ENCODE measurements at regions not wholly inside any gene's neighbourhood (a gene's known extent, or its start where the extent isn't known, plus 50 kb on each side); places are given as distances from the start of the nearest gene placed in this dataset.
"Not testable (repeated sequence)": the region's sequence is repeated elsewhere in the genome, so short reads cannot be mapped to it uniquely, and the experiment has no call there.

DNA sequence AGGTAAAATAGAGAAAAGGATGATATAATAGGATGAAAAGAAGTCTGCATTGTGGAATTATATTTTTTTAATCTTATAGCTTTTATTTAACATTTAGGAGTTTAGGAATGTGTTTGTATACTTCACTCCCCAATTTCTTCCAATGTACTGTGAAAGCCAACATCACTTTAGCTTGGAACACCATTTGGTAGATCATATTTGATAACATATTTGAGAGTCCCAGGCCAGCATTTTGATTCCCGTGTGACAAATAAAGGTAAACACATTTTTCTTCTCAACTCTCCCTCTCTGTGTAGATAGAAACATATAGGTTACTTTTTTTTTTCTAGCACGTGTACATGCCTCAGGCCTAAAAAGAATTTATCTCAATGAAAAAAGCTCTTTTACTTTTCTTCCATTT is 1551.3 kb downstream of the CDH8 start:
- no peak for DNase-seq

DNA sequence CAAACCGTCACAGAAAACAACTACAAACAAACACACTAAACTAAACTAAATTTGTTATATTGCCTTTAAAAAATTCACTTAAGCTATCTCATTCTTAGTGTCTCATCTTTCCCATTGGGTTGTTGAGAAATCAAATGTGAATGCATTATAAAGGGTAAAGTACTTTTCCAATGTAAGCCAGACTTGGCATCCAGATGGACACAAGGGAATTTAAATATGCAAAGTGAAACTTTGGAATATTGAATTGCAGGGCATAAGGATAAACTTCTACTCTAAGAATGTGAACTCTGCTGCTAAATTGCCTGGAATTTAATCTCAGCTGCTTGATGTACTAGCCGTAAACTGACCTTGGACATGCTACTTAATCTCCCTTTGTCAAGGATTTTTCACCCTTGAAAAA is 1554.6 kb downstream of the CDH8 start:
- no peak for DNase-seq

DNA sequence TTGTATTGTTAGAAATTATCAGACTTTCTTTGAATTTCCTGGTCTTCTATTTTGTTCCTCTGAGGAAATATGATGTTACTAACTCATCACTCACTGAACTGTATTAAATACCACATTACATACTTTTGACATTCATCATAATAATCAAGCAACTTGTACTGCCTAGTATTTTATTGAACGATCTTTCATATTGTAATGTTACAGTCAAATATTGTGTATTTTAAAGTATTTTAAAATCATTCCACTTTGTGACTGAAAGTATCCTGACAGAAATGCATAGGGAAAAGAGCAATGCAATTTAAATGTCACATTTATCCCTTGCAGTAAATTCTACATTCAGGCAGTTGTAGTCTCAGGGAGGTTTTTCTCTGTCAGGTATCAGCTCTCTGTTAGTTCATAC is 1557.4 kb downstream of the CDH8 start:
- no peak for DNase-seq

DNA sequence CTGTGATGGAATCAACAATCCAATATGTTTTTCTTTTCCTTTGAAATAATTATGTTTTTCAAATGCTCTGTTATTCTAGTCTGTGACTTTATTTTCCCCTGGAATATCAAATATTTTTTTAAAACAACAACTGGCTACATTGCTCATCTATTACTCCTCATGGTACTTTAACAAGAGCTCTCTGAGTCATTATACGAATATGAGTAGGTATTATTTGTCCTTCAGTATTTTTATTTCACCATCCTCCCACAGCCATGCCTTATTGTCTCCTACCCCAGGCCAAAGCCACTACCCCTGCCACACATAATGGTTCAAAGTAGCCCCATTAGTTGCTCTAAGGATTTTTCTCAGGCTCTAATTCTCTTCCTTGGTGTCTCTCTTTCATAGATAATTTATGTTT is 1572.3 kb downstream of the CDH8 start:
- DNase-seq = no peak

DNA sequence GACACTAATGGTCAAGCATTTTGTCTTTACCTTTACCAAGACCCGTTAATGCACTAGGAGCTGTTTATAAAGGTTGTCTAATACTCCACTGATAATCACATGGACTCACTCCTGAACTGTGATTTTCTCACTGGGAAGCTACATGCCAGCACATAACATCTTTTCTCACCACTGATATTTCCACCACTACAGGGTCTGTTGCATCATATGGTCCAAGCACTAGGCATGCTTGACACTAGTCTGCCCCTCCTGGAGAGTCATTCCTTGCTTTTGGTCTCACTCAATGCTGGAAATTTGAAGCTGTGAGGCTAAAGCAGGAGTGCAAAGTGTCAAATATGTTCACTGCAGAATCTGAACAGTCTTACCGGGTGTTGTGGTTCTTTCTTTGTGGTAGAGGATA is 1576.8 kb downstream of the CDH8 start:
- DNase-seq = no peak

DNA sequence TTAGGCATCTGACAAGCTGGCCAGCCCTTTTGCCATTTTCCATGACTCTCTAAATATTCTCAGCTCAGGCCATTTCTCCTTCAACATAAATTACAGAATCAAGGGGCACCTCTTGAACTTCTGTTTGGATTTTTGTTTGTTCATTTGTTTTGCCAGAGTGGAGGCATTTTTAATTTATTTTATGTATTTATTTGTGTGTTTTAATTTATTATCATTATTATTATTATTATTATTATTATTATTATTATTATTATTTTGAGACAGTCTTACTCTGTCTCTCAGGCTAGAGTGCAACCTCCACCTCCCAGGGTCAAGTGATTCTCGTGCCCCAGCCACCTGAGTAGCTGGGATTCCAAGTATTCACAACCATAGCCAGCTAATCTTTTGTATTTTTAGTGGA is 1578.0 kb downstream of the CDH8 start:
- no peak for DNase-seq

DNA sequence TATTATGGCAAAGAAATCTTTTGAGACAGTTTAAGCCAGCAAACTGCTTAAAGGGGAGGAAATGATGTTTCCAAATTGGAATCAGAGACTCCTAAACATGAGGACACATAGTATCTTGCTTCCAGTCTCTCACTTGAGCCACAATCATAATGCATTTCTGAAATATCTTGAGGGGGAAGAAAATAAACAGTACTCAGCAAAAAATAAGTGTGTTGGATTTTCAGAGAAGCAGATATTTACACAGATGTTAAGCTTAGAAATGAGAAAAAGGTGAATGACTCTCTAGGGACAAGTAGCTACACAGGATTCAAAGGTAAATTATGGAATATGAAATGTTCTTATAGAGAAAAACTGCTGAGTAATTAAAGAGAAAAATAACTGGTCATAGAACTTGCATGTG is 1583.6 kb downstream of the CDH8 start:
- no peak for DNase-seq

DNA sequence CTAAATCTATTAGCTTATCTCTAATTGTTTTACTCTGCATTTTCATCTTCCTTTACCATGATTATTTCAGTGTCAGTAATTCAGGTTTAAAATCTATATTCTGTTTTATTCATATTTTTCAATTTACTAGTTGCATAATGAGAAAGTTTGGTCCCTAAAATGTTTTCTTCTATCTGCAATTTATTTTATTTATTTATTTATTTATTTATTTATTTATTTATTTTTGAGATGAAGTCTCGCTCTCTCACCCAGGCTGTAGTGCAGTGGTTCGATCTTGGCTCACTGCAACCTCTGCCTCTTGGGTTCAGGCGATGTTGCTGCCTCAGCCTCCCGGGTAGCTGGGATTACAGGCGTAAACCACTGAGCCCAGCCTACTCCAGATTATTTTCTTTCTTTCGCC is 1597.3 kb downstream of the CDH8 start:
- no peak for DNase-seq

DNA sequence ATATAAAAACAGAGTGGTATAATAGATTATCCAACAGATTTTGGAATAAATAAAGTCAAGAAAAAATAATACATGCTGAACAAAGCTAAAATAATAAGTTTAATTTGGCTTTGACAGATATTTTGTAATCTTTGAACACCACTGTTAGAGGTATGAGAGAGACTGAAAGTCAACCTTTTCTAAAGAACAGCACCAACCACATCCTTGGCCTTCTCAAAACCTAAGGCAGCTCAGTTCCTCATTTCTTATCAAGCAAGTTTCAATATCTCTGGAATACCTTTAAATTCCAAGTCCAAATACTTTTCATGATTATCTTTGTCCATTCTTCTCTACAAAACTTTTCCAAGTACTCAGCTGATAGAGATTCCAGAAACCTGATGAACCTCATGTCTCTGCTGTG is 1603.8 kb downstream of the CDH8 start:
- DNase-seq = no peak

DNA sequence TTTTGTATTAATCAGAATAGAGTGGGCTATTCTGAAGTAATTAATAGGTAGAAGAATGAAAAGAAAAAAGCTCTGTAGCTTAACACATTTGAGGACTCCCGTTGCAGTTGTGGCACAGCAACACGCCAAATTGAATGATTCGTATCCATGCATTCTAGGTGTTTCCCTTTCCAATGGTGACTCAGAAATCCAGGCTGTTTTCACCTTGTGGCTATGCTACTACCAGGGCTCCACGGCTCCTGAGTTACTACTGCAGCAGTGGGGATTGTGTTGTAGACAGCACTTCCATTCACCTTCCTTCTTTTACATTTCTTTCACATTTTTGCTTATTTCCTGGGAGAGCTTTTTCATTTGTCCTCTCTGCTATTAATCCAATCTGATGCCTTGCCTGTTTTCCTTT is 1616.4 kb downstream of the CDH8 start:
- no peak for DNase-seq

DNA sequence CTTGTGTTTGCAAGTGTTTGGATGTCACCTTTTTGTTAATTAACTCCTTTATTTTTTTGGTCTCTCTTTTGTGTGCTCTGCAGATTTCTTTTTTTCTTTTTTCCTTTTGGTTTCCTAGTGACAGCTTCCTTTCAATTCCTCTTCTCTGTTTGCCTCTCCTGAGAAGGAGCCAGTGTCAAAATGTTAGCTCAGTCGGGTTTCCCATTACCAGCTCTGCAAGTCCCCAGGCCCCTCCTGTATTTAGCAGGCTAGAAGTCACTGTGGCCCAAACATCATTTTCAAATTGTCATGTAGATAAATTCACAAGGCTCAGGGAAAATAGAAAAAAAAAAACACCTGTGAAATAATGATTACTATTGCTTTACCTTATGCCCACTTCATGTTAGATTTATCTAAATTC is 1621.6 kb downstream of the CDH8 start:
- no peak for DNase-seq

DNA sequence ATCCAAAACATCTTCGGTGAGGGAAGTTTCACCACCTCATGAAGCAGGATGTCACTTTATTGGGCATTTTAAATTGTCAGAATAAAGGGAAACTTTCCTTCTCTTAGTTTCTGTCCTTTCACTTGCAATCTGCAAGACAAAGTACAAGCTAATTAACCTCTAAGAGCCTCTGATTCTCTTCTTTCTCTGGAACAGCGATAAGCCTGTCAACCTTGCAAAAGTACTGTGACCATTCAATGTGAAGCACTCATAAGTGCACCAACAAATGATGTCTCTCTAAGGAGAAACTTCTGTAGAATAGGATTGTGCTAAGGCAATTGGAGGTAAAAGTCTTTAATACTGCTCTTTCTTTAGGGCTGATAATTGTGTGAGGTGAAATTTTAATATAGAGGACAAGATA is 1622.3 kb downstream of the CDH8 start:
- DNase-seq = no peak

DNA sequence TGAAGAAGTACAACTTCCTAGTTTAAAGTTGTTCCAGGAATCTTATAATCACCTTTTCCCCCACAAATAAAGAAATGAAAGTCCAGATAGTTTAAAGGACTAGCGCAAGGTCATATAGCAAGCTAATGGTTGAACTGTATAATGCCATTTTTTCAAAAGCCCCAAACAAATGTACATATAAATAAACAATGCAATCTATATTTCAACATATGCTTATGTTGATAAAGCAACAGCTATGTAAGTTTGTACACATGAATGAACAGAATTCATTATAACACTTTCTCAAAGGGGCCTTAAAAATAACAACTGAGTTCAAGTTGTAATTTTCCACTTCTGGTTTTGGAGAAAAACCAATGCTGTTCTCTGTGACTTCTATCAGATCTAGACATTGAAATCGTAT is 1628.6 kb downstream of the CDH8 start:
- DNase-seq = no peak

DNA sequence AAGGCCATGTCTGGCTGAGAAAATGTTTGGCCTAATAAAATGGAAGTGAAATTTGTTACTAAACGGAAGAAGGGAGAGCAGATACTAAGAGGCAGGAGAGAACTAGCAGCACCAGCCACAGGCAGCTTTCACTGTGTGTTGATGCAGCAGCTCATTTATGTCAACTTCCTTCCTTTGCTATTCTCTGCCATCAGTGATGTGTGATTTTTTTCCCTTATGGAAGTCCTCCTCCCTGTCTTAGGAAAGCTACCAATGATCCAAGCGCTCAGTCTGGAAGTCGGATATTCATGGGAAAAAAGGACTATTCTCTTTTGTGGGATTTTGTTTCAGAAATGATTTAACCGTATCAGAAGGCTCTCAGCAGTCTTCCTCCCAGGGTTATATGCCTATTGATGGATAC is 1629.2 kb downstream of the CDH8 start:
- no peak for DNase-seq

DNA sequence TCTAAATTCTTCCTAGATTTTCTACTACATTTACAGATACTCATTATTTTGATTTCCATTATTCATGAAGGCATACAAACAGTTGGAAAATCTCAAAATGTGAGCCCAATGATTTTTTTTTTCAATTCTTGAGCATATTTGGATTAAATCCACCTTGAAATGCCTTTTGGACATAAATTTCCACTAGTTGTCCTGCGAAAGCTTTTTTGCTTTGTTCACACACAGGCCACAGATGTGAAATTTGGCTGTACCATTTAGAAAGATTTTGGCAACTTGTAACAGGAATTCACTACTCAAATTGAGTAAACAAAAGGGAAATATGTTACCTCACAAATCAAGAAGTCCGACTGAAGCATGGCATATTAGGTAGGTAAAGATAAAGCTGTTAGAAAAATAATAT is 1631.0 kb downstream of the CDH8 start:
- no peak for DNase-seq

DNA sequence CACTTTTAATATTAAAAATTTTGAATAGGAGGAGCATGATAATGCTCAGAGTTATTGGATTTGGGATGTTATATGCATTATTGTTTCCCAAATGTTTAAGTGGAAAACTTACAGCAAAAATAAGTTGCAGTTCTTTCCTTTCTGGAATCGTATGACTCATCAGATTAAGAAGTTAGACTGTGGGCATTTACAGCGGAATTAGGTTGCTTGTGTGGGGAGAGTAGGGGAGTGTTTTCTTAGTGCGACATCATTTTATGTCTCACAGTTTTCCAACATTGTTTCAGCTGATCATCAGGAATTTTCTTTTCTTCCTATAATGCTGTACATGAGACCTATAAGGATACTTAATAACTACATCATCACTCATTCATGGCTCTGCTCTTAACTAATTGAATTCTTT is 1631.8 kb downstream of the CDH8 start:
- DNase-seq = no peak

DNA sequence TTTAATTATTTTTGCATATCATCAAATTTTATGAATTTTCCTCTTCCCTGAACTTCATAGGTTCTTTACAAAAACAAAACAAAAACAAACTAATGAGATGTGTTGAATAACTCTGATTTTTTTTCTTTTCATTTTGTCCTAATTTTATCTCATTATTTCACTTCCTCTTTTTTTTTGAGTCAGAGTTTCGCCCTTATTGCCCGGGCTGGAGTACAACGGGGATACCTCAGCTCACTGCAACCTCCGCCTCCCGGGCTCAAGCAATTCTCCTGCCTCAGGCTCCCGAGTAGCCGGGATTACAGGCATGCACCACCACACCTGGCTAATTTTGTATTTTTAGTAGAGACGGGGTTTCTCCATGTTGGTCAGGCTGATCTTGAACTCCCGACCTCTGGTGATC is 1633.3 kb downstream of the CDH8 start:
- DNase-seq = not testable (repeated sequence)

DNA sequence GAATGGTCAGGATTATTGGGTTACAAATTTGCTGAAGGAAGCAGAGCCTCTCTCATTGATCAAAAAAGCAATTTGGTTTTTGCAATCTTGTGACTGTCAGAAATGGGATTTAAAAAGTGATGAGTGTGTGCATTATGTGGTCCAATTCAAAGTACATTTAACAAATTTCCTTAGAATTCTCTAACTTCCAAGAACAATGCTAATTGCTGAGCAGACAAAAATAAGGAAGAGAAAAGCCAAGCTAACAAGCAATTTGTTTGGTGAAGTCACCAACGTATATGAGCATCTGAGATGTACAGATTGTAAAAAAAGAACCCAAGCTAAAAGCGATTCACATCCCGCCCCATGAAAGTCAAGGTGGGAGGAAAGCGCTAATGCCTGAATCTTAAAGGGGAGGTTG is 1643.9 kb downstream of the CDH8 start:
- DNase-seq = no peak

DNA sequence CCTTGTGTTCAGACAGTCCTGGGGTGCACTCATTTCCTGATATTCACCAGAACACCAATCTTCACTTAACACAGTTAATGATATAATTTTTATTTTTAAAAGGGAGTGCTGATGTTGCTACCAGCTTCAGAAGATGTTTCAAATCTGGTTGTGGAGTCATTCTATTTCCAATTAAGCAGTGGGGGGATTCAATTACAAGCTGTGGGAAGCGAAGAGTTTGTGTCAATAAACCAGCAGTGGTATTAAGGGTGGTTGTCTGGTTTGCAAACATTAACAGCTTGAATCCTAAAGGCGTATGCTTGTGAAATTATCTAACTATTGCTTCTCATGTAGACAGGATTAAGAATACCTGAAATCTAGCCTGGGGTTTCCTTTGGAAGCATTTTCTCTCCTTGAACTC is 1637.5 kb upstream of the GOT2 start:
- no peak for DNase-seq

DNA sequence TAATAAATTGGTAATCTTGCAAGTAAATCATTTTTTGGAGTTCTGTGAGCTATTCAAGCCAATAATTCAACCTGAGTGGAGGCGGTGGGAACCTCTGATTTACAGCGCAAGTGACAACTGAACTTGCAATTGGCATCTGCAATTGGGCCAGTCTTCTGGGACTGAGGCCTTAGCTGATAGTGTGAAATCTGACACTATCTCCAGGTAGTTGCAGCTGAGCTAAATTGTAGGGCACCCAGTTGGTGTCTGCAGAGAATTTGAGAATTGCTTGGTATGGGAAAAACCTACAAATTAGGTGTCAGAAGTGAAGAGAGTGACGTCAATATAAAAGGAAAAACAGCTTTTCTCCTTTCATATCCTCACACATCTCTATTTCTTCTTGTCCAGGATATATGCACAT is 1633.6 kb upstream of the GOT2 start:
- DNase-seq = no peak

DNA sequence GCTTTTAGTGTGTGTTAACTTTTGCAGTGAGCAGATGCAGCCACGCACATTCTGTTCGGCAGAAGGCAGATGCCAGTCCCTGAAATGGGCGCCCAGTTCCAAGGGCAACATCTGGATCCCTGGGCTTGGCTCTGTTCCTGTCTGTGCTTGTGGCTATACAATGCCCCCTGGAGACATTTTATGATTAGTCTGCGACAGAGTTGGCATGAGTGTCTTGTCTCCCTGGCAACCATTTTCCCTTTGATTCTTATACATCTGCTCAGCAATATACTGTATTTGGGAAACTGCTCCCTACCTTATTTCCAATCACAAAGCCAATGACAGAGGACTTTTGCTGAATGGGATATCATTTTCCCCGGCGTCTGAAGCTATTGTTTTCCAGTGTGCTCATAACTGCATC is 1629.5 kb upstream of the GOT2 start:
- no peak for DNase-seq

DNA sequence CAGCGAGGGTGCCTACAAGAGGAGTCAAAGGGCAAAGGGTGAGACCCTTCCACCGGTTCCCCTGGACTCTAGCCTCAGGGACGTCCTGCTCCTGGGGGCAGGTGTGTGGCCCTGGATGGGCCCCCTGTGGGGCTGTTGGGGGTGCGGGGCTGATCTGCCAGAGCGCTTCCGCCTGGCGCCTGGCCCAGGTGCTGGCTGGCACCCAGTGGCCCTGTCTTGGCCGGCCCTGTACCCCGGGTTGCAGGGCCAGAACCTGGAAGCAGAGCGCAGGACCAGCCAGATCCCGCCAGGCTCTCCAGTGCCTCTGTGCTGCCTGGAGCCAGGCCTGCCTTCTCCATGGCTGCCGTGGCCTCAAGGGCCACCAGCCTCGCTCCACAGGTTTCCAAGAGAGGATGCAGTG is 1625.8 kb upstream of the GOT2 start:
- not testable (repeated sequence) for DNase-seq

DNA sequence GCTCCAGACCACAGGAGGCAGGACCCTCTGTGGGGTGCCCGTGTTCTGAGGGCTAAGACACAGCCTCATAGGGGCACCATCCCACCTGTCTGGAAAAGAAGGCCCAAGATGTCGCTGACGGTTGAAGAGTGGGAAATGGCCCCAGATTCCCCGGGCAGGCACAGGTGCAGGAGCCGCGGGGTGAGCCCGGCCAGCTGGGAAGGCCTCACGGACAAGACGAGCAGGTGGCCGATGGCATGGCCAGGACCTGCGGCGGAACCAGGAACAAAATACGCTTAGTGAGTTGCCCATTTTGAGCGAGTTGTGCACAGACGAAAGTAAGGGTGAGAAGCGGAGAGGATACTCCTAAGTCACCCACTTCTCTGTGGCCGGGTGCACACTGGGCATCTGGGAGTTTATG is 1625.3 kb upstream of the GOT2 start:
- DNase-seq = not testable (repeated sequence)

DNA sequence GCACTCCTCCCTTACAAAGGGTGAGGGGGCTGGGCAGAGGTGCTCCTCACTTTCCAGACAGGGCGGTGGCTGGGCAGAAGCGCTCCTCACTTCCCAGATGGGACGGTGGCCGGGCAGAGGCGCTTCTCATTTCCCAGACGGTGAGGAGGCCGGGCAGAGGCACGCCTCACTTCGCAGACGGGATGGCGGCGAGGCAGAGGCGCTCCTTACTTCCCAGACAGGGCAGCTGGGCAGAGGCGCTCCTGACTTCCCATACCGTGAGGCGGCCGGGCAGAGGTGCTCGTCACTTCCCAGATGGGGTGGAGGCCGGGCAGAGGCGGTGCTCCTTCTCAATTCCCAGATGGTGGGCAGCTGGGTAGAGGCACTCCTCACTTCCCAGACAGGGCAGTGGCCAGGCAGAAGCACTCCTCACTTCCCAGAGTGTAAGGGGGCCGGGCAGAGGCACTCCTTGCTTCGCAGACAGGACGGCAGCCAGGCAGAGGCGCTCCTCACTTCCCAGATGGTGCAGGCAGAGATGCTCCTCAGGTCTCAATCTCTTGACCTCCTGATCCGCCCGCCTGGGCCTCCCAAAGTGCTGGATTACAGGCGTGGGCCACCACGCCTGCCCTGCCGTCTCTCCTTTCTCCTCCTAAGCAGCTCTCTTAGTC is 1623.9 kb upstream of the GOT2 start:
- not testable (repeated sequence) for DNase-seq

DNA sequence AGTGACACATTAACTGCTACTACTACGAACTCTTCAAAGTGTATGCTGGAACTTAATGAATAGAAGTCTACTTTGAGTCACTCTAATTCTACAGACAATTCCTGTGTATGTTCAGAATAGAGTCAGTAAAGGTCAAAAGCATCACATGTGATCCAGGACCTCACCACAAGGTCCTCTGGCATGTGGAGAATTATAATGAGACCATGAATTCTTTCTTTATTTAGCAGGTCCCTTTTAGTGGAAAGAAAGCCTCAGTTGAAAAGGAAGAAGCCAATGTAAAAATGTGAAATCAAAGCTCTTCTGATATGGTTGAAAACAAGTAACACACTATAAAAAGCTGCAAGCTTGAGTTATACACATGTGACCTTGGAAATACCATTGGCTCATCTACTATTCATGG is 1612.1 kb upstream of the GOT2 start:
- DNase-seq = no peak

DNA sequence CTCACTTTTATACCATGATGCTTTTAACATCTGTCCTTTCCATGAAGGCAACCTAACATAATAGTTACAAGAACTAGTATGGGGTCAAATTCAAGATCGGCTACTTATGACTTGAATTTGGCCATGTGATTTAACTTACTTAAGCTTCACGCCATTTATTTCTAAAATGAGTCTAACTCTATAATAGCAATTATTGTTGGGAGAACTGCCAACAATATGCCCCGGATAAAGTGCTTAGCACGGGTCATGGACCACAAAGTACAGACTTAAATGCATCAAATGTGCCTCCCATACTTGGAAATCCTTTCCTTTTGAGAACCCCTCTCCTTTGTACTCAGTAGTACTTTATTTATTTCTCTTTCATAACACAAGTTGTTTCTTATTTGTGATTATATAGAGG is 1603.6 kb upstream of the GOT2 start:
- no peak for DNase-seq
